HepG2 (cell line): ENCODE measurements at regions not wholly inside any gene's neighbourhood (a gene's known extent, or its start where the extent isn't known, plus 50 kb on each side); places are given as distances from the start of the nearest gene placed in this dataset.

Source experiments
- ATAC-seq: fragments of 200-7000 bp; cut with Tn5 transposase; 3 replicates; pipeline ENCODE4 v1.9.1; 2020; ENCODE audit warnings: mild to moderate bottlenecking, moderate library complexity
- BruUV-seq: library from RNA; stranded (reverse); fragments of 400-500 nt; replicated peaks from 2 replicates; lab custom pipeline; 2021; lab: Mats Ljungman, UMichigan
- CTCF ChIA-PET: fragments of 300-600 bp; formaldehyde crosslinking; extraction: SDS; loops from one replicate; lab custom pipeline; 2021; ENCODE audit warnings: low total read pairs, inconsistent platforms, low intra/inter-chr PET ratio; lab: Yijun Ruan, JAX
- POLR2A ChIA-PET: fragments of 350-600 bp; sonication (Branson Sonifier 250); formaldehyde crosslinking; loops from one replicate; lab custom pipeline; 2020; ENCODE audit warnings: antibody characterized with exemption, inconsistent platforms; lab: Yijun Ruan, JAX
- DNase-seq: peaks from one replicate; pipeline ENCODE4 v3.0.0-alpha.2; 2015; ENCODE audit warnings: low spot score
- FAIRE-seq: peaks from 3 replicates; lab custom pipeline; 2011; peaks lifted over from hg19 to GRCh38; lab: Jason Lieb, UNC
- H2AFZ ChIP-seq: one replicate; pipeline ENCODE4 v1.6.1; 2011; ENCODE audit warnings: low read length, inconsistent platforms
- H3K27ac ChIP-seq: fragments of 300-600 bp; 3 replicates; pipeline ENCODE4 v1.8.0; 2011; ENCODE audit warnings: mixed run types, mild to moderate bottlenecking, mixed read lengths, low read length, inconsistent platforms; ENCODE audit not compliant: insufficient read depth; ENCODE audit errors: extremely low read length
- H3K27me3 ChIP-seq, 2 experiments: fragments of 200-600 bp in 1 of 2; 2 replicates in 1 of 2; 3 replicates in 1 of 2; pipeline versions ENCODE4 v1.6.0 to v1.8.0; 2011; ENCODE audit warnings: low read length in 2 of 2, mild to moderate bottlenecking in 2 of 2, moderate library complexity in 2 of 2, inconsistent platforms in 1 of 2; ENCODE audit not compliant: insufficient read depth in 2 of 2, control insufficient read depth in 1 of 2
- H3K36me3 ChIP-seq, 2 experiments: fragments of 200-600 bp in 1 of 2; replicated peaks in 1 of 2; 2 replicates in 1 of 2; 3 replicates in 1 of 2; pipeline versions ENCODE4 v1.5.1 to v1.8.0; 2011; ENCODE audit warnings: low read length in 2 of 2, inconsistent platforms in 1 of 2; ENCODE audit not compliant: insufficient read depth in 2 of 2, control insufficient read depth in 1 of 2
- H3K4me1 ChIP-seq: 2 replicates; pipeline ENCODE4 v1.5.1; 2012; ENCODE audit warnings: low read length, inconsistent platforms; ENCODE audit not compliant: insufficient read depth
- H3K4me2 ChIP-seq: 2 replicates; pipeline ENCODE4 v1.6.0; 2011; ENCODE audit warnings: low read depth, low read length, inconsistent platforms
- H3K4me3 ChIP-seq, 3 experiments: fragments of 200-600 bp in 1 of 3; sonication (generic), shearing (Covaris generic) in 1 of 3; replicated peaks in 1 of 3; 2 replicates each; pipeline ENCODE4 v1.5.1; 2011 to 2016; ENCODE audit warnings: low read length in 3 of 3, inconsistent platforms in 2 of 3, low read depth in 2 of 3, mild to moderate bottlenecking in 2 of 3, control low read depth in 1 of 3, mixed read lengths in 1 of 3; ENCODE audit not compliant: insufficient read depth in 1 of 3
- H3K79me2 ChIP-seq: one replicate; pipeline ENCODE4 v1.6.1; 2011; ENCODE audit warnings: low read length, inconsistent platforms; ENCODE audit not compliant: insufficient read depth
- H3K9ac ChIP-seq: 2 replicates; pipeline ENCODE4 v1.6.0; 2011; ENCODE audit warnings: mild to moderate bottlenecking, low read depth, low read length, inconsistent platforms; ENCODE audit not compliant: insufficient read depth
- H3K9me3 ChIP-seq: 2 replicates; pipeline ENCODE4 v1.5.1; 2012; ENCODE audit warnings: mild to moderate bottlenecking, low read length
- H4K20me1 ChIP-seq: 2 replicates; pipeline ENCODE4 v1.6.0; 2011; ENCODE audit warnings: inconsistent platforms, mild to moderate bottlenecking, low read length, moderate library complexity; ENCODE audit not compliant: insufficient read depth
- ATF1 ChIP-seq: IDR thresholded peaks from 2 replicates; pipeline ENCODE4 v1.6.1; 2016; ENCODE audit warnings: mild to moderate bottlenecking, control low read depth
- CEBPB ChIP-seq: IDR thresholded peaks from 2 replicates; pipeline ENCODE4 v1.6.1; 2011; ENCODE audit warnings: low read depth, low read length, improper control_type of control experiment, borderline replicate concordance
- HIC2 ChIP-seq: sonication (generic); formaldehyde crosslinking; IDR thresholded peaks from 2 replicates; pipeline ENCODE4 v1.9.0; 2022; ENCODE audit warnings: low read depth, missing genetic modification reagents
- MED1 ChIP-seq: sonication (generic); formaldehyde crosslinking; IDR thresholded peaks from 2 replicates; pipeline ENCODE4 v1.4.0; 2020; ENCODE audit warnings: missing genetic modification reagents
- REST ChIP-seq, 2 experiments: IDR thresholded peaks; 2 replicates each; pipeline ENCODE4 v1.6.1; 2011 to 2012; ENCODE audit warnings: low read length in 2 of 2, borderline replicate concordance in 1 of 2, low read depth in 1 of 2, mild to moderate bottlenecking in 1 of 2, moderate library complexity in 1 of 2
- SMAD3 ChIP-seq: sonication (generic); formaldehyde crosslinking; IDR thresholded peaks from 2 replicates; pipeline ENCODE4 v1.4.0; 2020; ENCODE audit warnings: missing genetic modification reagents
- SNRNP70 ChIP-seq: fragments of 200-400 bp; formaldehyde crosslinking; IDR thresholded peaks from 2 replicates; pipeline ENCODE4 v1.6.1; 2017; ENCODE audit warnings: mild to moderate bottlenecking, low read depth, low read length, moderate library complexity
- TGIF2 ChIP-seq: IDR thresholded peaks from 2 replicates; pipeline ENCODE4 v1.6.1; 2016; ENCODE audit warnings: control low read depth, missing compliant biosample characterization
- ZFY ChIP-seq: sonication (generic); formaldehyde crosslinking; IDR thresholded peaks from 2 replicates; pipeline ENCODE4 v1.4.0; 2020; ENCODE audit warnings: missing genetic modification reagents
- ZNF138 ChIP-seq: sonication (generic); formaldehyde crosslinking; IDR thresholded peaks from 2 replicates; pipeline ENCODE4 v1.5.0; 2020; ENCODE audit warnings: mild to moderate bottlenecking, low read depth, missing genetic modification reagents
- ZNF724P ChIP-seq: sonication (generic); formaldehyde crosslinking; IDR thresholded peaks from 2 replicates; pipeline ENCODE4 v1.8.0; 2022; ENCODE audit warnings: missing genetic modification reagents, borderline replicate concordance
- ZNF776 ChIP-seq: sonication (generic); formaldehyde crosslinking; IDR thresholded peaks from 2 replicates; pipeline ENCODE4 v1.4.0; 2020; ENCODE audit warnings: mild to moderate bottlenecking, missing genetic modification reagents
- WGBS: methylation state at CpG from one replicate; pipeline ENCODE4 v1.1.6; 2017; ENCODE audit warnings: low lambda C conversion rate; 5-methylcytosine and 5-hydroxymethylcytosine counted together
- in situ Hi-C: cut with HindIII; loops from 2 replicates; pipeline ENCODE4 v1.10.0; 2017; ENCODE audit warnings: low pct_unique_long_range_greater_than_20kb; ENCODE audit not compliant: extremely low pct_ligation_motif_present
- intact Hi-C: fragments of 100-400 bp; cut with micrococcal nuclease; formaldehyde crosslinking; loops from one replicate; pipeline ENCODE4 v1.10.0; 2022; ENCODE audit not compliant: unreplicated experiment
- TF ChIP-seq, protein P1 (sequence below): sonication (generic); formaldehyde crosslinking; IDR thresholded peaks from 2 replicates; pipeline ENCODE4 v1.4.0; 2020; ENCODE audit warnings: missing genetic modification reagents, borderline replicate concordance
- TF ChIP-seq, protein P2 (sequence below): sonication (generic); formaldehyde crosslinking; IDR thresholded peaks from 2 replicates; pipeline ENCODE4 v1.5.1; 2020; ENCODE audit warnings: missing genetic modification reagents, mild to moderate bottlenecking, borderline replicate concordance

DNA sequence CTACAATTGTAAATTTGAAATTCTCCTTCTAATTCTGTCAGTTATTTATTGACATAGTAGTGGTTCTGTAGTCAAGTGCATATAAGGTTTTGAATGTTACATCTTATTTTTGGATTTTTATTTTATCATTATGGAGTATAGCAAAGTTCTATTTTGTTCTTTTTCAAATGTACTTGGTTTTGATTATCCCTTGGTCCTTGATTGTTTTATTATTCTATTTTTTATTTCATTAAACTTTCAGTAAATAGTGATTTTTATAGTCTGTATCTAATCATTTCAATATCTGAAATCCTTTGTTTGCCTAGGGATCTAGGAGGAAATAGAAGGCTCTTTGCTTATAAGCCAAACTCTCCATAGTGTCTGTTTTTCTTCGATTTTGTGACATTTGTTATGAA, 87.8 kb downstream of the HFE start:
- TF ChIP-seq ZNF724P (no peak), MED1 (CRISPR knock-in tag) (no peak), ATF1 (CRISPR knock-in tag) (no peak), HIC2 (no peak), CEBPB (no peak), REST (IDR thresholded peaks at IDR 0.05; ENCODE audit: borderline replicate concordance in 1 of 2, low read depth in 1 of 2, low read length in 2 of 2) (no peak), ZNF776 (CRISPR knock-in tag) (no peak), ZFY (CRISPR knock-in tag) (no peak), SMAD3 (CRISPR knock-in tag) (no peak), SNRNP70 (no peak), TGIF2 (CRISPR knock-in tag) (no peak), ZNF138 (CRISPR knock-in tag) (no peak)
- TF ChIP-seq, protein P1, sequence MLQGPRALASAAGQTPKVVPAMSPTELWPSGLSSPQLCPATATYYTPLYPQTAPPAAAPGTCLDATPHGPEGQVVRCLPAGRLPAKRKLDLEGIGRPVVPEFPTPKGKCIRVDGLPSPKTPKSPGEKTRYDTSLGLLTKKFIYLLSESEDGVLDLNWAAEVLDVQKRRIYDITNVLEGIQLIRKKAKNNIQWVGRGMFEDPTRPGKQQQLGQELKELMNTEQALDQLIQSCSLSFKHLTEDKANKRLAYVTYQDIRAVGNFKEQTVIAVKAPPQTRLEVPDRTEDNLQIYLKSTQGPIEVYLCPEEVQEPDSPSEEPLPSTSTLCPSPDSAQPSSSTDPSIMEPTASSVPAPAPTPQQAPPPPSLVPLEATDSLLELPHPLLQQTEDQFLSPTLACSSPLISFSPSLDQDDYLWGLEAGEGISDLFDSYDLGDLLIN (CRISPR knock-in tag), result no peak
- TF ChIP-seq, protein P2, sequence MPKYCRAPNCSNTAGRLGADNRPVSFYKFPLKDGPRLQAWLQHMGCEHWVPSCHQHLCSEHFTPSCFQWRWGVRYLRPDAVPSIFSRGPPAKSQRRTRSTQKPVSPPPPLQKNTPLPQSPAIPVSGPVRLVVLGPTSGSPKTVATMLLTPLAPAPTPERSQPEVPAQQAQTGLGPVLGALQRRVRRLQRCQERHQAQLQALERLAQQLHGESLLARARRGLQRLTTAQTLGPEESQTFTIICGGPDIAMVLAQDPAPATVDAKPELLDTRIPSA (CRISPR knock-in tag), result no peak
- Histone ChIP-seq H4K20me1 (no peaks in the 10 kb centered on the region), H2AFZ (no peak overlapping the region), H3K79me2 (no peaks in the 10 kb centered on the region), H3K27me3 (no peaks in the 10 kb centered on the region), H3K4me2 (no peak overlapping the region), H3K4me3 (no peak overlapping the region), H3K27ac (no peak overlapping the region), H3K9ac (no peak overlapping the region), H3K4me1 (peaks cover 12% of the 10 kb centered on the region), H3K9me3 (no peaks in the 10 kb centered on the region), H3K36me3 (no peaks in the 10 kb centered on the region)
- DNase-seq (no peak), FAIRE-seq (no peak), ATAC-seq (no peak)
- ChIA-PET CTCF (interaction anchor here (0.6 to 1.4 kb wide), 3 partner anchors 16 to 42 kb away, joined by 3 to 6 read pairs (median 5); a partner anchor contains a TSS), POLR2A (no interaction called here)
- intact Hi-C loops, result loop anchor here (1.0 to 5.0 kb wide), 5 partner anchors 16 to 421 kb away; partner anchors contain the start of gene ABT1
- in situ Hi-C loops, result loop anchor here (10.0 kb wide), 1 partner anchor 140 kb away; no protein-coding TSS in a partner anchor
- WGBS, result 0% methylated on average over 1 of the region's 1 CpG
- no TSS peak for BruUV-seq
